ENCODE measurements at regions not wholly inside any gene's neighbourhood (a gene's known extent, or its start where the extent isn't known, plus 50 kb on each side); places are given as distances from the start of the nearest gene placed in this dataset.

- Histone ChIP-seq H3K27me3 (ENCODE audit: control insufficient read depth in 1 of 2, insufficient read depth in 2 of 2, low read length in 2 of 2) (no peaks in the 10 kb centered on the region), H3K36me3 (ENCODE audit: control insufficient read depth in 2 of 2, insufficient read depth in 2 of 2, low read length in 1 of 2) (no peaks in the 10 kb centered on the region), H3K4me3 (ENCODE audit: low read depth in 1 of 2, low read length in 2 of 2) (no peak overlapping the region), H3K4me1 (ENCODE audit: control insufficient read depth in 2 of 2, insufficient read depth in 2 of 2, low read length in 1 of 2) (no peaks in the 10 kb centered on the region), H3K9me3 (ENCODE audit: control insufficient read depth in 2 of 2, insufficient read depth in 1 of 2, low read depth in 1 of 2, low read length in 1 of 2) (peaks cover 36 to 77% of the 10 kb centered on the region in 2 donors), H3K27ac (ENCODE audit: low read depth in 2 of 2, low read length in 1 of 2) (no peak overlapping the region)
- WGBS, 2 donors = 84 to 85% methylated on average over 6 of the region's 6 CpGs
Measured at GRCh38 chr15:25226360-25226759, 212.5 kb downstream of the UBE3A start.

GRCh38 chr15:25228261-25228660, 210.6 kb downstream of the UBE3A start:
- Histone ChIP-seq H3K27me3 (ENCODE audit: control insufficient read depth in 1 of 2, insufficient read depth in 2 of 2, low read length in 2 of 2) (no peaks in the 10 kb centered on the region), H3K9me3 (ENCODE audit: control insufficient read depth in 2 of 2, insufficient read depth in 1 of 2, low read depth in 1 of 2, low read length in 1 of 2) (peaks cover 43 to 80% of the 10 kb centered on the region in 2 donors), H3K27ac (ENCODE audit: low read depth in 2 of 2, low read length in 1 of 2) (no peak overlapping the region), H3K4me1 (ENCODE audit: control insufficient read depth in 2 of 2, insufficient read depth in 2 of 2, low read length in 1 of 2) (no peaks in the 10 kb centered on the region), H3K36me3 (ENCODE audit: control insufficient read depth in 2 of 2, insufficient read depth in 2 of 2, low read length in 1 of 2) (no peaks in the 10 kb centered on the region), H3K4me3 (ENCODE audit: low read depth in 1 of 2, low read length in 2 of 2) (no peak overlapping the region)
- 89 to 90% methylated on average over 11 of the region's 11 CpGs for WGBS, 2 donors

- no peak overlapping the region for H3K4me3 ChIP-seq (ENCODE audit: low read depth in 1 of 2, low read length in 2 of 2)
- no peaks in the 10 kb centered on the region for H3K36me3 ChIP-seq (ENCODE audit: control insufficient read depth in 2 of 2, insufficient read depth in 2 of 2, low read length in 1 of 2)
- no peaks in the 10 kb centered on the region for H3K4me1 ChIP-seq (ENCODE audit: control insufficient read depth in 2 of 2, insufficient read depth in 2 of 2, low read length in 1 of 2)
- H3K27ac ChIP-seq (ENCODE audit: low read depth in 2 of 2, low read length in 1 of 2) = no peak overlapping the region
- peaks cover 43 to 82% of the 10 kb centered on the region in 2 donors for H3K9me3 ChIP-seq (ENCODE audit: control insufficient read depth in 2 of 2, insufficient read depth in 1 of 2, low read depth in 1 of 2, low read length in 1 of 2)
- 84 to 87% methylated on average over 10 of the region's 10 CpGs for WGBS, 2 donors
- no peaks in the 10 kb centered on the region for H3K27me3 ChIP-seq (ENCODE audit: control insufficient read depth in 1 of 2, insufficient read depth in 2 of 2, low read length in 2 of 2)
Measured at GRCh38 chr15:25230442-25230841, 208.4 kb downstream of the UBE3A start.

GRCh38 chr15:25233766-25234350, 205.0 kb downstream of the UBE3A start:
- Histone ChIP-seq H3K4me3 (ENCODE audit: low read depth in 1 of 2, low read length in 2 of 2) (no peak overlapping the region), H3K9me3 (ENCODE audit: control insufficient read depth in 2 of 2, insufficient read depth in 1 of 2, low read depth in 1 of 2, low read length in 1 of 2) (peaks cover 47 to 77% of the 10 kb centered on the region in 2 donors), H3K36me3 (ENCODE audit: control insufficient read depth in 2 of 2, insufficient read depth in 2 of 2, low read length in 1 of 2) (no peaks in the 10 kb centered on the region), H3K4me1 (ENCODE audit: control insufficient read depth in 2 of 2, insufficient read depth in 2 of 2, low read length in 1 of 2) (no peaks in the 10 kb centered on the region), H3K27ac (ENCODE audit: low read depth in 2 of 2, low read length in 1 of 2) (no peak overlapping the region), H3K27me3 (ENCODE audit: control insufficient read depth in 1 of 2, insufficient read depth in 2 of 2, low read length in 2 of 2) (no peaks in the 10 kb centered on the region)
- 79 to 80% methylated on average over 7 of the region's 7 CpGs for WGBS, 2 donors

GRCh38 chr15:25234831-25235230, 204.0 kb downstream of the UBE3A start:
- Histone ChIP-seq H3K4me3 (ENCODE audit: low read depth in 1 of 2, low read length in 2 of 2) (no peak overlapping the region), H3K27me3 (ENCODE audit: control insufficient read depth in 1 of 2, insufficient read depth in 2 of 2, low read length in 2 of 2) (no peaks in the 10 kb centered on the region), H3K27ac (ENCODE audit: low read depth in 2 of 2, low read length in 1 of 2) (no peak overlapping the region), H3K36me3 (ENCODE audit: control insufficient read depth in 2 of 2, insufficient read depth in 2 of 2, low read length in 1 of 2) (no peaks in the 10 kb centered on the region), H3K9me3 (ENCODE audit: control insufficient read depth in 2 of 2, insufficient read depth in 1 of 2, low read depth in 1 of 2, low read length in 1 of 2) (peaks cover 44 to 79% of the 10 kb centered on the region in 2 donors), H3K4me1 (ENCODE audit: control insufficient read depth in 2 of 2, insufficient read depth in 2 of 2, low read length in 1 of 2) (no peaks in the 10 kb centered on the region)
- WGBS, 2 donors = 78% methylated on average over 9 of the region's 9 CpGs

GRCh38 chr15:25235391-25235790, 203.4 kb downstream of the UBE3A start:
- no peak overlapping the region for H3K4me3 ChIP-seq (ENCODE audit: low read depth in 1 of 2, low read length in 2 of 2)
- no peaks in the 10 kb centered on the region for H3K4me1 ChIP-seq (ENCODE audit: control insufficient read depth in 2 of 2, insufficient read depth in 2 of 2, low read length in 1 of 2)
- no peaks in the 10 kb centered on the region for H3K27me3 ChIP-seq (ENCODE audit: control insufficient read depth in 1 of 2, insufficient read depth in 2 of 2, low read length in 2 of 2)
- H3K9me3 ChIP-seq (ENCODE audit: control insufficient read depth in 2 of 2, insufficient read depth in 1 of 2, low read depth in 1 of 2, low read length in 1 of 2) = peaks cover 47 to 74% of the 10 kb centered on the region in 2 donors
- H3K27ac ChIP-seq (ENCODE audit: low read depth in 2 of 2, low read length in 1 of 2) = no peak overlapping the region
- 69 to 75% methylated on average over 5 of the region's 5 CpGs for WGBS, 2 donors
- H3K36me3 ChIP-seq (ENCODE audit: control insufficient read depth in 2 of 2, insufficient read depth in 2 of 2, low read length in 1 of 2) = no peaks in the 10 kb centered on the region

- H3K4me1 ChIP-seq (ENCODE audit: control insufficient read depth in 2 of 2, insufficient read depth in 2 of 2, low read length in 1 of 2) = no peaks in the 10 kb centered on the region
- H3K9me3 ChIP-seq (ENCODE audit: control insufficient read depth in 2 of 2, insufficient read depth in 1 of 2, low read depth in 1 of 2, low read length in 1 of 2) = peaks cover 50 to 71% of the 10 kb centered on the region in 2 donors
- no peak overlapping the region for H3K4me3 ChIP-seq (ENCODE audit: low read depth in 1 of 2, low read length in 2 of 2)
- H3K36me3 ChIP-seq (ENCODE audit: control insufficient read depth in 2 of 2, insufficient read depth in 2 of 2, low read length in 1 of 2) = no peaks in the 10 kb centered on the region
- WGBS, 2 donors = 70 to 73% methylated on average over 5 of the region's 5 CpGs
- no peaks in the 10 kb centered on the region for H3K27me3 ChIP-seq (ENCODE audit: control insufficient read depth in 1 of 2, insufficient read depth in 2 of 2, low read length in 2 of 2)
- H3K27ac ChIP-seq (ENCODE audit: low read depth in 2 of 2, low read length in 1 of 2) = no peak overlapping the region
Measured at GRCh38 chr15:25236143-25236860, 202.5 kb downstream of the UBE3A start.

GRCh38 chr15:25236861-25237155, 202.0 kb downstream of the UBE3A start:
- H3K4me1 ChIP-seq (ENCODE audit: control insufficient read depth in 2 of 2, insufficient read depth in 2 of 2, low read length in 1 of 2) = no peaks in the 10 kb centered on the region
- 76 to 88% methylated on average over 3 of the region's 3 CpGs for WGBS, 2 donors
- H3K27me3 ChIP-seq (ENCODE audit: control insufficient read depth in 1 of 2, insufficient read depth in 2 of 2, low read length in 2 of 2) = no peaks in the 10 kb centered on the region
- no peaks in the 10 kb centered on the region for H3K36me3 ChIP-seq (ENCODE audit: control insufficient read depth in 2 of 2, insufficient read depth in 2 of 2, low read length in 1 of 2)
- H3K9me3 ChIP-seq (ENCODE audit: control insufficient read depth in 2 of 2, insufficient read depth in 1 of 2, low read depth in 1 of 2, low read length in 1 of 2) = peaks cover 50 to 69% of the 10 kb centered on the region in 2 donors
- H3K27ac ChIP-seq (ENCODE audit: low read depth in 2 of 2, low read length in 1 of 2) = no peak overlapping the region
- H3K4me3 ChIP-seq (ENCODE audit: low read depth in 1 of 2, low read length in 2 of 2) = no peak overlapping the region

- peaks cover 50 to 65% of the 10 kb centered on the region in 2 donors for H3K9me3 ChIP-seq (ENCODE audit: control insufficient read depth in 2 of 2, insufficient read depth in 1 of 2, low read depth in 1 of 2, low read length in 1 of 2)
- H3K27me3 ChIP-seq (ENCODE audit: control insufficient read depth in 1 of 2, insufficient read depth in 2 of 2, low read length in 2 of 2) = no peaks in the 10 kb centered on the region
- no peak overlapping the region for H3K27ac ChIP-seq (ENCODE audit: low read depth in 2 of 2, low read length in 1 of 2)
- H3K4me3 ChIP-seq (ENCODE audit: low read depth in 1 of 2, low read length in 2 of 2) = no peak overlapping the region
- no peaks in the 10 kb centered on the region for H3K36me3 ChIP-seq (ENCODE audit: control insufficient read depth in 2 of 2, insufficient read depth in 2 of 2, low read length in 1 of 2)
- 79% methylated on average over 14 of the region's 14 CpGs for WGBS, 2 donors
- no peaks in the 10 kb centered on the region for H3K4me1 ChIP-seq (ENCODE audit: control insufficient read depth in 2 of 2, insufficient read depth in 2 of 2, low read length in 1 of 2)
Measured at GRCh38 chr15:25237291-25237978, 201.4 kb downstream of the UBE3A start.
